ENCODE measurements at regions not wholly inside any gene's neighbourhood (a gene's known extent, or its start where the extent isn't known, plus 50 kb on each side); places are given as distances from the start of the nearest gene placed in this dataset.

GRCh38 chr9:82247318-82247717, 258.7 kb downstream of the SPATA31D1 start:
- no peaks in the 10 kb centered on the region for H4K20me1 ChIP-seq (ENCODE audit: insufficient read depth)
- H2AFZ ChIP-seq (ENCODE audit: low read depth, low read length, poor library complexity, severe bottlenecking), result no peak overlapping the region
- RAD21 ChIA-PET (ENCODE audit: low non-redundant PET in 1 of 2, low total read pairs in 2 of 2, uncharacterized antibody in 2 of 2, unreplicated experiment in 2 of 2), result no interaction called here
- POLR2A ChIA-PET, result no interaction called here
- no peaks in the 10 kb centered on the region for H3K4me1 ChIP-seq (ENCODE audit: control insufficient read depth in 1 of 2, insufficient read depth in 2 of 2, low read length in 2 of 2)
- no peaks in the 10 kb centered on the region for H3K9me2 ChIP-seq (ENCODE audit: insufficient read depth)
- no peak overlapping the region for H3K27ac ChIP-seq (ENCODE audit: low read depth, low read length)
- H3K36me3 ChIP-seq (ENCODE audit: control insufficient read depth in 1 of 2, insufficient read depth in 2 of 2, low read length in 2 of 2), result no peaks in the 10 kb centered on the region
- intact Hi-C loops (cut with micrococcal nuclease), result no loop called here
- no peak for DNase-seq (ENCODE audit: low read depth, low spot score)
- H3K4me2 ChIP-seq (ENCODE audit: low read length), result no peak overlapping the region
- no peaks in the 10 kb centered on the region for H3K27me3 ChIP-seq (ENCODE audit: insufficient read depth, low read length)
- no peaks in the 10 kb centered on the region for H3K79me2 ChIP-seq (ENCODE audit: insufficient read depth, low read length)
- no peak overlapping the region for H3K9ac ChIP-seq (ENCODE audit: low read length)
- no peaks in the 10 kb centered on the region for H3K9me3 ChIP-seq (ENCODE audit: control insufficient read depth in 1 of 2, insufficient read depth in 1 of 2, low read depth in 1 of 2, low read length in 2 of 2)
- TF ChIP-seq REST (IDR thresholded peaks at IDR 0.05; ENCODE audit: low read depth) (no peak), CBX3 (IDR thresholded peaks at IDR 0.05; ENCODE audit: low read depth) (no peak)
- no peak for ATAC-seq
- CTCF ChIA-PET, result no interaction called here
- no TSS peak for BruUV-seq (replicated peaks)
- H3K4me3 ChIP-seq (replicated peaks in 1 of 2; ENCODE audit: low read depth in 1 of 2, low read length in 2 of 2), result no peak overlapping the region

- no peaks in the 10 kb centered on the region for H3K79me2 ChIP-seq (ENCODE audit: insufficient read depth, low read length)
- no peaks in the 10 kb centered on the region for H4K20me1 ChIP-seq (ENCODE audit: insufficient read depth)
- H3K4me1 ChIP-seq (ENCODE audit: control insufficient read depth in 1 of 2, insufficient read depth in 2 of 2, low read length in 2 of 2), result no peaks in the 10 kb centered on the region
- ChIA-PET RAD21 (ENCODE audit: low non-redundant PET in 1 of 2, low total read pairs in 2 of 2, uncharacterized antibody in 2 of 2, unreplicated experiment in 2 of 2) (no interaction called here), CTCF (no interaction called here), POLR2A (no interaction called here)
- ATAC-seq (no peak), DNase-seq (ENCODE audit: low read depth, low spot score) (no peak)
- H3K27me3 ChIP-seq (ENCODE audit: insufficient read depth, low read length), result no peaks in the 10 kb centered on the region
- no peaks in the 10 kb centered on the region for H3K9me3 ChIP-seq (ENCODE audit: control insufficient read depth in 1 of 2, insufficient read depth in 1 of 2, low read depth in 1 of 2, low read length in 2 of 2)
- no peak overlapping the region for H3K4me2 ChIP-seq (ENCODE audit: low read length)
- no peak overlapping the region for H3K27ac ChIP-seq (ENCODE audit: low read depth, low read length)
- H2AFZ ChIP-seq (ENCODE audit: low read depth, low read length, poor library complexity, severe bottlenecking), result no peak overlapping the region
- no peak overlapping the region for H3K9ac ChIP-seq (ENCODE audit: low read length)
- H3K9me2 ChIP-seq (ENCODE audit: insufficient read depth), result no peaks in the 10 kb centered on the region
- intact Hi-C loops (cut with micrococcal nuclease), result no loop called here
- no peak overlapping the region for H3K4me3 ChIP-seq (replicated peaks in 1 of 2; ENCODE audit: low read depth in 1 of 2, low read length in 2 of 2)
- H3K36me3 ChIP-seq (ENCODE audit: control insufficient read depth in 1 of 2, insufficient read depth in 2 of 2, low read length in 2 of 2), result no peaks in the 10 kb centered on the region
- no TSS peak for BruUV-seq (replicated peaks)
- TF ChIP-seq SP1 (IDR thresholded peaks at IDR 0.05; ENCODE audit: low read depth), result no peak
- no peak for TF ChIP-seq SIN3A (IDR thresholded peaks at IDR 0.05; ENCODE audit: low read depth)
- TF ChIP-seq ZFX (IDR thresholded peaks at IDR 0.05), result no peak
- no peak for TF ChIP-seq ZNF274 (IDR thresholded peaks at IDR 0.05; ENCODE audit: low read depth, low read length)
- TF ChIP-seq TCF7L2 (IDR thresholded peaks at IDR 0.05; ENCODE audit: borderline replicate concordance, extremely low read depth, insufficient read depth, insufficient read length), result no peak
- TF ChIP-seq CTCF (IDR thresholded peaks at IDR 0.05 in 2 of 3, conservative IDR thresholded peaks at IDR 0.05 in 1 of 3; ENCODE audit: borderline replicate concordance in 1 of 3, insufficient read depth in 1 of 3, low read depth in 2 of 3, low read length in 2 of 3), result no peak
- TF ChIP-seq EZH2phosphoT487 (IDR thresholded peaks at IDR 0.05; ENCODE audit: borderline replicate concordance), result no peak
- TF ChIP-seq EGR1 (IDR thresholded peaks at IDR 0.05; ENCODE audit: low read depth), result no peak
- TF ChIP-seq POLR2A (IDR thresholded peaks at IDR 0.05; ENCODE audit: borderline replicate concordance, extremely low read depth, insufficient read depth, insufficient read length), result no peak
- no peak for TF ChIP-seq CBX3 (IDR thresholded peaks at IDR 0.05; ENCODE audit: low read depth)
- TF ChIP-seq MAX (IDR thresholded peaks at IDR 0.05), result no peak
- no peak for TF ChIP-seq REST (IDR thresholded peaks at IDR 0.05; ENCODE audit: low read depth)
These were observed 263.5 kb downstream of the SPATA31D1 start for GRCh38 chr9:82252116-82252515.
